Neural cell (in vitro differentiated cells): ENCODE measurements at regions not wholly inside any gene's neighbourhood (a gene's known extent, or its start where the extent isn't known, plus 50 kb on each side); places are given as distances from the start of the nearest gene placed in this dataset.

Experiments used
- H2AFZ ChIP-seq: fragments of 200-600, 300-800 bp; sonication (generic), shearing (Covaris generic); 2 replicates; pipeline ENCODE4 v1.6.0; 2014; ENCODE audit warnings: low read depth, mild to moderate bottlenecking, antibody characterized with exemption, low read length, moderate library complexity
- H3F3A ChIP-seq: fragments of 200-600 bp; shearing (Covaris generic); 2 replicates; pipeline ENCODE4 v1.6.1; 2016; ENCODE audit warnings: mild to moderate bottlenecking, moderate library complexity, mixed read lengths, antibody characterized with exemption, low read length; ENCODE audit not compliant: insufficient read depth, poor library complexity, severe bottlenecking
- H3K27ac ChIP-seq: fragments of 200-600, 300-800 bp; sonication (generic), shearing (Covaris generic); 2 replicates; pipeline ENCODE4 v1.5.1; 2014; ENCODE audit warnings: mild to moderate bottlenecking, low read length, moderate library complexity
- H3K27me3 ChIP-seq: fragments of 300-800, 200-600 bp; sonication (generic), shearing (Covaris generic); 2 replicates; pipeline ENCODE4 v1.6.0; 2014; ENCODE audit warnings: mild to moderate bottlenecking, low read depth, low read length, moderate library complexity; ENCODE audit not compliant: insufficient read depth
- H3K36me3 ChIP-seq: fragments of 300-800, 200-600 bp; sonication (generic), shearing (Covaris generic); 2 replicates; pipeline ENCODE4 v1.5.1; 2014; ENCODE audit warnings: mild to moderate bottlenecking, antibody characterized with exemption, low read length, moderate library complexity; ENCODE audit not compliant: insufficient read depth
- H3K4me2 ChIP-seq: fragments of 300-800, 200-600 bp; sonication (generic), shearing (Covaris generic); 2 replicates; pipeline ENCODE4 v1.6.0; 2014; ENCODE audit warnings: mild to moderate bottlenecking, low read length
- H3K4me3 ChIP-seq: fragments of 300-800, 200-600 bp; sonication (generic), shearing (Covaris generic); 2 replicates; pipeline ENCODE4 v1.5.1; 2014; ENCODE audit warnings: mild to moderate bottlenecking, low read length, moderate library complexity
- H3K79me2 ChIP-seq: fragments of 200-600 bp; shearing (Covaris generic); replicated peaks from 2 replicates; pipeline ENCODE4 v1.6.0; 2014; ENCODE audit warnings: mild to moderate bottlenecking, low read length, moderate library complexity; ENCODE audit not compliant: insufficient read depth
- H3K9ac ChIP-seq: fragments of 300-800, 200-600 bp; sonication (generic), shearing (Covaris generic); 2 replicates; pipeline ENCODE4 v1.6.1; 2016; ENCODE audit warnings: mild to moderate bottlenecking, low read length, mixed read lengths
- H3K9me2 ChIP-seq: fragments of 200-600 bp; shearing (Covaris generic); 2 replicates; pipeline ENCODE4 v1.6.1; 2016; ENCODE audit warnings: mild to moderate bottlenecking, low read length, mixed read lengths; ENCODE audit not compliant: insufficient read depth
- H3K9me3 ChIP-seq: fragments of 200-600, 300-800 bp; sonication (generic), shearing (Covaris generic); 2 replicates; pipeline ENCODE4 v1.6.1; 2016; ENCODE audit warnings: mild to moderate bottlenecking, mixed run types, low read length, moderate library complexity, mixed read lengths
- H4K20me1 ChIP-seq: fragments of 200-600 bp; shearing (Covaris generic); 2 replicates; pipeline ENCODE4 v1.6.1; 2016; ENCODE audit warnings: mild to moderate bottlenecking, mixed run types; ENCODE audit not compliant: insufficient read depth
- CTCF ChIP-seq: fragments of 450-650 bp; IDR thresholded peaks from 2 replicates; pipeline ENCODE4 v1.5.1; 2014; ENCODE audit warnings: antibody characterized with exemption, mild to moderate bottlenecking, moderate library complexity; ENCODE audit not compliant: poor library complexity, severe bottlenecking
- EP300 ChIP-seq: fragments of 450-650 bp; conservative IDR thresholded peaks from 2 replicates; pipeline ENCODE4 v1.6.1; 2014; ENCODE audit warnings: antibody characterized with exemption, mild to moderate bottlenecking, moderate library complexity; ENCODE audit not compliant: poor library complexity, severe bottlenecking
- EZH2 ChIP-seq: fragments of 200-600, 300-800 bp; shearing (Covaris generic), sonication (generic); IDR thresholded peaks from 2 replicates; pipeline ENCODE4 v1.6.1; 2014; ENCODE audit warnings: antibody characterized with exemption, low read length, borderline replicate concordance, mild to moderate bottlenecking; ENCODE audit not compliant: insufficient read depth, poor library complexity, severe bottlenecking
- MXI1 ChIP-seq: fragments of 450-650 bp; conservative IDR thresholded peaks from 2 replicates; pipeline ENCODE4 v1.6.1; 2014; ENCODE audit warnings: antibody characterized with exemption, mild to moderate bottlenecking; ENCODE audit not compliant: poor library complexity, severe bottlenecking
- POLR2AphosphoS5 ChIP-seq: IDR thresholded peaks from 2 replicates; pipeline ENCODE4 v1.6.1; 2012
- RAD21 ChIP-seq: fragments of 450-650 bp; conservative IDR thresholded peaks from 2 replicates; pipeline ENCODE4 v1.6.1; 2014; ENCODE audit warnings: antibody characterized with exemption, mild to moderate bottlenecking, moderate library complexity
- REST ChIP-seq: IDR thresholded peaks from 2 replicates; pipeline ENCODE4 v1.6.1; 2012; ENCODE audit warnings: borderline replicate concordance
- SMC3 ChIP-seq: fragments of 450-650 bp; conservative IDR thresholded peaks from 2 replicates; pipeline ENCODE4 v1.6.1; 2014; ENCODE audit warnings: antibody characterized with exemption, mild to moderate bottlenecking, moderate library complexity; ENCODE audit not compliant: poor library complexity
- TAF1 ChIP-seq: IDR thresholded peaks from 2 replicates; pipeline ENCODE4 v1.6.1; 2012; ENCODE audit warnings: low read depth

- no peak overlapping the region for H3K9ac ChIP-seq
- no peaks in the 10 kb centered on the region for H3K79me2 ChIP-seq
- H3K9me3 ChIP-seq = peaks cover 3% of the 10 kb centered on the region
- H4K20me1 ChIP-seq = no peaks in the 10 kb centered on the region
- H3K4me3 ChIP-seq = no peak overlapping the region
- H2AFZ ChIP-seq = no peak overlapping the region
- no peak overlapping the region for H3K4me2 ChIP-seq
- no peaks in the 10 kb centered on the region for H3K27me3 ChIP-seq
- H3K36me3 ChIP-seq = no peaks in the 10 kb centered on the region
- no peak overlapping the region for H3K27ac ChIP-seq
- H3F3A ChIP-seq = no peaks in the 10 kb centered on the region
- no peaks in the 10 kb centered on the region for H3K9me2 ChIP-seq
- TF ChIP-seq EZH2 (no peak), EP300 (no peak), POLR2AphosphoS5 (no peak), CTCF (no peak), RAD21 (no peak), MXI1 (no peak), SMC3 (no peak), REST (no peak), TAF1 (no peak)
These were observed 180.7 kb upstream of the GGTLC1 start for GRCh38 chr20:24169256-24169655.

GRCh38 chr20:24166412-24166811 lies 177.8 kb upstream of the GGTLC1 start:
- H3K9ac ChIP-seq = no peak overlapping the region
- H3K27me3 ChIP-seq = no peaks in the 10 kb centered on the region
- H3K9me2 ChIP-seq = no peaks in the 10 kb centered on the region
- no peaks in the 10 kb centered on the region for H3K36me3 ChIP-seq
- H3K9me3 ChIP-seq = no peaks in the 10 kb centered on the region
- TF ChIP-seq CTCF = no peak
- no peak for TF ChIP-seq MXI1
- H4K20me1 ChIP-seq = no peaks in the 10 kb centered on the region
- no peaks in the 10 kb centered on the region for H3K79me2 ChIP-seq
- H2AFZ ChIP-seq = no peak overlapping the region
- H3K27ac ChIP-seq = no peak overlapping the region
- H3K4me3 ChIP-seq = no peak overlapping the region
- H3F3A ChIP-seq = no peaks in the 10 kb centered on the region
- H3K4me2 ChIP-seq = no peak overlapping the region
